Trophoblast cell (in vitro differentiated cells and primary cell): ENCODE measurements at regions not wholly inside any gene's neighbourhood (a gene's known extent, or its start where the extent isn't known, plus 50 kb on each side); places are given as distances from the start of the nearest gene placed in this dataset.

Experiments
- DNase-seq, 2 donors: peaks; one replicate each; pipeline ENCODE4 v3.0.0-alpha.2; 2016
- H2AFZ ChIP-seq: 2 replicates; pipeline ENCODE4 v1.6.1; 2013; ENCODE audit warnings: low read length, moderate library complexity, mild to moderate bottlenecking; ENCODE audit not compliant: insufficient read depth, poor library complexity
- H2AK5ac ChIP-seq: 2 replicates; pipeline ENCODE4 v1.6.1; 2013; ENCODE audit warnings: mild to moderate bottlenecking, low read length
- H2BK120ac ChIP-seq: 2 replicates; pipeline ENCODE4 v1.6.1; 2013; ENCODE audit warnings: low read length, mild to moderate bottlenecking, moderate library complexity; ENCODE audit not compliant: insufficient read depth, poor library complexity
- H2BK12ac ChIP-seq: 2 replicates; pipeline ENCODE4 v1.6.1; 2013; ENCODE audit warnings: mild to moderate bottlenecking, low read length, moderate library complexity
- H2BK5ac ChIP-seq: 2 replicates; pipeline ENCODE4 v1.6.1; 2013; ENCODE audit warnings: low read length, low read depth, moderate library complexity, mild to moderate bottlenecking; ENCODE audit not compliant: poor library complexity
- H3K14ac ChIP-seq: 2 replicates; pipeline ENCODE4 v1.6.1; 2013; ENCODE audit warnings: mild to moderate bottlenecking, low read length
- H3K18ac ChIP-seq: 2 replicates; pipeline ENCODE4 v1.6.1; 2013; ENCODE audit warnings: mild to moderate bottlenecking, low read length
- H3K23ac ChIP-seq: 2 replicates; pipeline ENCODE4 v1.6.1; 2013; ENCODE audit warnings: low read length
- H3K27ac ChIP-seq: 2 replicates; pipeline ENCODE4 v1.5.1; 2013; ENCODE audit warnings: low read depth, mild to moderate bottlenecking, inconsistent platforms, low read length, moderate library complexity
- H3K27me3 ChIP-seq: 2 replicates; pipeline ENCODE4 v1.6.1; 2013; ENCODE audit warnings: inconsistent platforms, mild to moderate bottlenecking, low read length, moderate library complexity; ENCODE audit not compliant: insufficient read depth
- H3K36me3 ChIP-seq, 2 experiments: 1 replicate in 1 of 2; 2 replicates in 1 of 2; pipeline ENCODE4 v1.6.1; 2013; ENCODE audit warnings: low read length in 2 of 2, mild to moderate bottlenecking in 2 of 2, moderate library complexity in 1 of 2; ENCODE audit not compliant: insufficient read depth in 2 of 2, control insufficient read depth in 1 of 2
- H3K4ac ChIP-seq: 2 replicates; pipeline ENCODE4 v1.6.1; 2013; ENCODE audit warnings: low read depth, mild to moderate bottlenecking, low read length, moderate library complexity
- H3K4me1 ChIP-seq, 2 experiments: 1 replicate in 1 of 2; 2 replicates in 1 of 2; pipeline ENCODE4 v1.6.1; 2013; ENCODE audit warnings: low read length in 2 of 2, mild to moderate bottlenecking in 2 of 2, moderate library complexity in 1 of 2; ENCODE audit not compliant: insufficient read depth in 2 of 2, control insufficient read depth in 1 of 2
- H3K4me2 ChIP-seq: 2 replicates; pipeline ENCODE4 v1.6.1; 2013; ENCODE audit warnings: inconsistent platforms, mild to moderate bottlenecking, low read length, moderate library complexity
- H3K4me3 ChIP-seq: 2 replicates; pipeline ENCODE4 v1.5.1; 2013; ENCODE audit warnings: mild to moderate bottlenecking, low read depth, low read length, inconsistent platforms
- H3K79me1 ChIP-seq: one replicate; pipeline ENCODE4 v1.6.1; 2013; ENCODE audit warnings: low read length
- H3K79me2 ChIP-seq: 2 replicates; pipeline ENCODE4 v1.6.1; 2013; ENCODE audit warnings: low read length, mild to moderate bottlenecking; ENCODE audit not compliant: control insufficient read depth, insufficient read depth, poor library complexity
- H3K9ac ChIP-seq: 2 replicates; pipeline ENCODE4 v1.6.1; 2013; ENCODE audit warnings: mild to moderate bottlenecking, low read length
- H3K9me3 ChIP-seq: 2 replicates; pipeline ENCODE4 v1.6.1; 2013; ENCODE audit warnings: low read depth, mild to moderate bottlenecking, control low read depth, inconsistent platforms, low read length; ENCODE audit not compliant: insufficient read depth
- H4K12ac ChIP-seq: 2 replicates; pipeline ENCODE4 v1.6.1; 2013; ENCODE audit warnings: low read depth, mild to moderate bottlenecking, low read length, moderate library complexity
- H4K8ac ChIP-seq: 2 replicates; pipeline ENCODE4 v1.6.1; 2013; ENCODE audit warnings: low read depth, mild to moderate bottlenecking, low read length, moderate library complexity
- H4K91ac ChIP-seq: one replicate; pipeline ENCODE4 v1.6.1; 2013; ENCODE audit warnings: low read depth, mild to moderate bottlenecking, low read length, moderate library complexity
- WGBS: extraction: QIAGEN DNeasy Blood & Tissue Kit; methylation state at CpG from one replicate; pipeline ENCODE4 v1.1.7; 2013; ENCODE audit warnings: missing lambda C conversion rate; ENCODE audit not compliant: insufficient read length, insufficient coverage; ENCODE audit errors: extremely low coverage; 5-methylcytosine and 5-hydroxymethylcytosine counted together

DNA sequence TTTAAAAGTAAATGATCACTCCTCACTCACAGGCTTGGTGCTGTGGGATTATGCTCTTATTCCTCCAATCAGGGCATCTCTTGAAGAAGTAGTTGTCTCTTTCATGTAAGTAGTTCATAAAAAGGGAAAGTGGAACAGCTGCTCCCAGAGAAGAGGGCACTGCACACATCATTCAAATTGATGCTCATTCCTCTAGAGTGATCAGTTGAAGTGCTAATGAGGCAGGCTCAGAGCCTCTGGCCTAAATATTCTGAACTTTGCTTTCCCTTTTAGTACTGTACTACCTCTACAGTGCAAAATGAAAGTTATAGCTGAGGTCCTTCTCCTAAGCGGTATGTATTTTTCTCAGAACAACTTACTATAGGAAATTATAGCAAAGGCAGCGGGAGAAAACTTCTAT lies 1453.1 kb downstream of the ARAP2 start:
- Histone ChIP-seq H4K91ac (no peak overlapping the region), H3K23ac (no peak overlapping the region), H3K14ac (no peak overlapping the region), H3K36me3 (no peaks in the 10 kb centered on the region), H3K9ac (no peak overlapping the region), H3K4me1 (no peaks in the 10 kb centered on the region), H3K27me3 (no peaks in the 10 kb centered on the region), H2AFZ (no peak overlapping the region), H3K79me2 (no peaks in the 10 kb centered on the region), H2BK12ac (no peak overlapping the region), H2AK5ac (no peak overlapping the region), H3K4me2 (no peak overlapping the region), H3K4ac (no peak overlapping the region), H3K27ac (no peak overlapping the region), H4K8ac (no peak overlapping the region), H4K12ac (no peak overlapping the region), H2BK120ac (no peak overlapping the region), H3K9me3 (no peaks in the 10 kb centered on the region), H2BK5ac (no peak overlapping the region), H3K18ac (no peak overlapping the region), H3K79me1 (no peaks in the 10 kb centered on the region), H3K4me3 (no peak overlapping the region)
- no peak for DNase-seq
- WGBS, result no CpG with 5 or more reads among the region's 2 CpGs

- Histone ChIP-seq H3K36me3 (peaks cover 0 to 1% of the 10 kb centered on the region in 2 experiments), H2AFZ (no peak overlapping the region), H3K14ac (no peak overlapping the region), H3K27me3 (no peaks in the 10 kb centered on the region), H2AK5ac (no peak overlapping the region), H3K23ac (no peak overlapping the region), H3K4me2 (no peak overlapping the region), H3K18ac (no peak overlapping the region), H3K4me3 (no peak overlapping the region), H2BK5ac (no peak overlapping the region), H3K9ac (no peak overlapping the region), H3K4me1 (no peaks in the 10 kb centered on the region), H3K79me2 (no peaks in the 10 kb centered on the region), H3K79me1 (no peaks in the 10 kb centered on the region), H2BK12ac (no peak overlapping the region), H4K12ac (no peak overlapping the region), H2BK120ac (no peak overlapping the region), H4K8ac (no peak overlapping the region), H3K9me3 (peaks cover 4% of the 10 kb centered on the region), H3K27ac (no peak overlapping the region), H3K4ac (no peak overlapping the region), H4K91ac (no peak overlapping the region)
- WGBS, result no CpG with 5 or more reads among the region's 1 CpG
- DNase-seq, result no peak
These were observed 1443.4 kb downstream of the ARAP2 start for GRCh38 chr4:34800953-34801352.

DNA sequence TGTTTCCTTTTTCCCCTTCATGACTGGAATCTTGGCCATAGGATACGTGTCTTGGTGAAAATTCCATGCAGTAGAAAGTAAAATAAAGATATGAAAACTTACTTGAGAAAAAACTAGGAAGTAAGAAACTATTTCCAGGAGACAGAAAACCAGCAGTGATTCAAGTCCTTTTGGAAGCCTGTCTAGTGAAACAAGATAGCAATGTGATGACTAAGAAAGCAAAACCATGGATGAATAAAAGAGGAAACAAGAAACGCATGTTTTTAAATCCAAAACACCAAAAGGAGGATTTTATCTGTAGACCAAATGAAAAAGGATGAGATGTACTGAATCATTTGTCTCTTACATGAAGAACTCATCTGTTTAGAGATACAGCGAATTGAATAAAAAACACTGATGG lies 1430.0 kb downstream of the ARAP2 start:
- H4K91ac ChIP-seq, result no peak overlapping the region
- H3K4ac ChIP-seq, result no peak overlapping the region
- no peak overlapping the region for H4K12ac ChIP-seq
- H3K18ac ChIP-seq, result no peak overlapping the region
- peak overlapping the region; percentile 89 for H2BK5ac ChIP-seq
- no peak overlapping the region for H2BK12ac ChIP-seq
- H3K9ac ChIP-seq, result no peak overlapping the region
- no peaks in the 10 kb centered on the region for H3K36me3 ChIP-seq
- H3K4me2 ChIP-seq, result no peak overlapping the region
- WGBS, result no CpG with 5 or more reads among the region's 3 CpGs
- H3K27ac ChIP-seq, result no peak overlapping the region
- H2AK5ac ChIP-seq, result no peak overlapping the region
- peaks cover 4% of the 10 kb centered on the region for H3K79me1 ChIP-seq
- H3K4me1 ChIP-seq, result peaks cover 9 to 10% of the 10 kb centered on the region in 2 experiments
- no peak overlapping the region for H2BK120ac ChIP-seq
- no peak overlapping the region for H4K8ac ChIP-seq
- H3K14ac ChIP-seq, result no peak overlapping the region
- no peak overlapping the region for H2AFZ ChIP-seq
- no peaks in the 10 kb centered on the region for H3K9me3 ChIP-seq
- H3K4me3 ChIP-seq, result no peak overlapping the region
- DNase-seq, result peak in 1 of 2 donors; percentile 0
- no peaks in the 10 kb centered on the region for H3K79me2 ChIP-seq
- no peaks in the 10 kb centered on the region for H3K27me3 ChIP-seq
- H3K23ac ChIP-seq, result no peak overlapping the region

DNA sequence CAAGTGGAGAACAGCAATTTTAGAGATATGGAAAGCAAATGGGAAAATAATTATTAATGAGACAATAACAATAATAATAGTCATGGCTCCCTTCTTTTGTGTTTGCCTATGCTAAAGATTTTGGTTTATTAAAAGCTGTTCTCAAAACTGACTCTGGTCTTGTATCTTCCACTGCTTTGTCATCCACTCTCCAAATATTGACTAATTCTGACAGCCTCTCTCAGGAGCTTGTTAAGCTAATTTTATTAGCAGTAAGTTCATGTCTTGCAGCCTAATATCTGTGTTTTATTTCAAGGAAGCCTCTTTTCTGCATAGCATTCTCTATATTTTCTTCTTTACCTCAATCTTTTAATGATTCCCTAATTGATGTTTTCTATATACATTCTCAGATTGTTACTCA lies 1419.8 kb downstream of the ARAP2 start:
- Histone ChIP-seq H2BK5ac (no peak overlapping the region), H3K27me3 (no peaks in the 10 kb centered on the region), H3K79me2 (no peaks in the 10 kb centered on the region), H3K27ac (no peak overlapping the region), H3K4me2 (no peak overlapping the region), H4K8ac (no peak overlapping the region), H4K91ac (no peak overlapping the region), H3K36me3 (no peaks in the 10 kb centered on the region), H2AFZ (no peak overlapping the region), H3K4me1 (no peaks in the 10 kb centered on the region), H2BK12ac (no peak overlapping the region), H3K14ac (no peak overlapping the region), H3K18ac (no peak overlapping the region), H3K23ac (no peak overlapping the region), H2BK120ac (no peak overlapping the region), H3K4ac (no peak overlapping the region), H2AK5ac (no peak overlapping the region), H4K12ac (no peak overlapping the region), H3K79me1 (no peaks in the 10 kb centered on the region), H3K9ac (no peak overlapping the region), H3K4me3 (no peak overlapping the region), H3K9me3 (no peaks in the 10 kb centered on the region)
- DNase-seq, result no peak
